ENCODE measurements at regions not wholly inside any gene's neighbourhood (a gene's known extent, or its start where the extent isn't known, plus 50 kb on each side); places are given as distances from the start of the nearest gene placed in this dataset.

- DNase-seq, result peak; percentile 76 to 82
- TF ChIP-seq GATA1 (IDR thresholded peaks at IDR 0.05; ENCODE audit: low read depth, low read length) (no peak), POLR2A (IDR thresholded peaks at IDR 0.05; ENCODE audit: low read length) (no peak)
Observed at GRCh38 chr6:26205625-26206574, 118.7 kb downstream of the HFE start.

- no peak for DNase-seq
- TF ChIP-seq GATA1 (IDR thresholded peaks at IDR 0.05; ENCODE audit: low read depth, low read length), result no peak
- TF ChIP-seq POLR2A (IDR thresholded peaks at IDR 0.05; ENCODE audit: low read length), result peak; percentile 13
Observed at GRCh38 chr6:26206868-26207801, 119.9 kb downstream of the HFE start.

GRCh38 chr6:26211963-26212362, 124.7 kb downstream of the HFE start:
- no peak for DNase-seq
- TF ChIP-seq POLR2A (IDR thresholded peaks at IDR 0.05; ENCODE audit: low read length), result no peak
- TF ChIP-seq GATA1 (IDR thresholded peaks at IDR 0.05; ENCODE audit: low read depth, low read length), result no peak

- no peak for DNase-seq
- TF ChIP-seq GATA1 (IDR thresholded peaks at IDR 0.05; ENCODE audit: low read depth, low read length) (no peak), POLR2A (IDR thresholded peaks at IDR 0.05; ENCODE audit: low read length) (no peak)
Observed at GRCh38 chr6:26213334-26214075, 126.3 kb downstream of the HFE start.

- TF ChIP-seq POLR2A (IDR thresholded peaks at IDR 0.05; ENCODE audit: low read length) (no peak), GATA1 (IDR thresholded peaks at IDR 0.05; ENCODE audit: low read depth, low read length) (no peak)
Observed at GRCh38 chr6:26214803-26215584, 127.8 kb downstream of the HFE start.

GRCh38 chr6:26215585-26216358, 128.5 kb downstream of the HFE start:
- no peak for TF ChIP-seq GATA1 (IDR thresholded peaks at IDR 0.05; ENCODE audit: low read depth, low read length)
- TF ChIP-seq POLR2A (IDR thresholded peaks at IDR 0.05; ENCODE audit: low read length), result peak; percentile 25
- peak; percentile 77 to 86 for DNase-seq

More at GRCh38 chr6:26214803-26215584, 127.8 kb downstream of the HFE start:
- peak in 1 of 2 experiments; percentile 73 for DNase-seq

- DNase-seq, result peak; percentile 97
Observed at GRCh38 chr6:26216359-26216885, 129.2 kb downstream of the HFE start.

GRCh38 chr6:26216886-26217713, 129.9 kb downstream of the HFE start:
- DNase-seq, result peak; percentile 97
- TF ChIP-seq POLR2A (IDR thresholded peaks at IDR 0.05; ENCODE audit: low read length), result peak; percentile 96
- TF ChIP-seq GATA1 (IDR thresholded peaks at IDR 0.05; ENCODE audit: low read depth, low read length), result no peak

More at GRCh38 chr6:26216359-26216885, 129.2 kb downstream of the HFE start:
- TF ChIP-seq GATA1 (IDR thresholded peaks at IDR 0.05; ENCODE audit: low read depth, low read length) (no peak), POLR2A (IDR thresholded peaks at IDR 0.05; ENCODE audit: low read length) (peak; percentile 99)

- TF ChIP-seq POLR2A (IDR thresholded peaks at IDR 0.05; ENCODE audit: low read length) (no peak), GATA1 (IDR thresholded peaks at IDR 0.05; ENCODE audit: low read depth, low read length) (no peak)
- DNase-seq, result peak; percentile 78
Observed at GRCh38 chr6:26217714-26218075, 130.5 kb downstream of the HFE start.

GRCh38 chr6:26218824-26219223, 131.6 kb downstream of the HFE start:
- TF ChIP-seq GATA1 (IDR thresholded peaks at IDR 0.05; ENCODE audit: low read depth, low read length) (no peak), POLR2A (IDR thresholded peaks at IDR 0.05; ENCODE audit: low read length) (no peak)
- peak in 1 of 2 experiments; percentile 72 for DNase-seq
